PC-9 (cell line): ENCODE measurements at regions not wholly inside any gene's neighbourhood (a gene's known extent, or its start where the extent isn't known, plus 50 kb on each side); places are given as distances from the start of the nearest gene placed in this dataset.

Source experiments
- BruUV-seq: library from RNA; stranded (reverse); fragments of 400-500 nt; replicated peaks from 2 replicates; lab custom pipeline; 2021; lab: Mats Ljungman, UMichigan
- CTCF ChIA-PET: fragments of 300-600 bp; sonication (Branson Sonifier 250); formaldehyde crosslinking; loops from one replicate; lab custom pipeline; 2022; ENCODE audit warnings: antibody characterized with exemption; lab: Charles Lee
- POLR2A ChIA-PET: fragments of 300-600 bp; sonication (Branson Sonifier 250); formaldehyde crosslinking; loops from one replicate; lab custom pipeline; 2022; ENCODE audit warnings: antibody characterized with exemption; ENCODE audit not compliant: unreplicated experiment; lab: Charles Lee
- DNase-seq, 2 experiments: peaks; one replicate each; pipeline versions ENCODE4 v3.0.0 to v3.0.0-alpha.2; 2015 to 2022; ENCODE audit warnings: mixed read lengths in 1 of 2
- H2AFZ ChIP-seq: fragments of 200-600 bp; sonication (generic); 2 replicates; pipeline ENCODE4 v1.8.1; 2017; ENCODE audit warnings: antibody characterized with exemption
- H3F3A ChIP-seq: fragments of 200-600 bp; sonication (generic); 2 replicates; pipeline ENCODE4 v1.8.1; 2017; ENCODE audit warnings: antibody characterized with exemption, mild to moderate bottlenecking, low read depth; ENCODE audit not compliant: insufficient read depth
- H3K27ac ChIP-seq: fragments of 200-600 bp; sonication (generic); 2 replicates; pipeline ENCODE4 v1.6.1; 2016; ENCODE audit warnings: mixed run types
- H3K27me3 ChIP-seq: fragments of 200-600 bp; sonication (generic); 2 replicates; pipeline ENCODE4 v1.6.1; 2016; ENCODE audit warnings: low read depth, mixed run types; ENCODE audit not compliant: insufficient read depth
- H3K36me3 ChIP-seq: fragments of 200-600 bp; sonication (generic); 2 replicates; pipeline ENCODE4 v1.6.1; 2016; ENCODE audit warnings: low read depth, mixed run types
- H3K4me1 ChIP-seq: fragments of 200-600 bp; sonication (generic); replicated peaks from 2 replicates; pipeline ENCODE4 v1.6.1; 2016; ENCODE audit warnings: mixed run types; ENCODE audit not compliant: insufficient read depth
- H3K4me2 ChIP-seq: fragments of 200-600 bp; sonication (generic); 2 replicates; pipeline ENCODE4 v1.6.1; 2017; ENCODE audit warnings: mixed run types
- H3K4me3 ChIP-seq: fragments of 200-600 bp; sonication (generic); 2 replicates; pipeline ENCODE4 v1.6.1; 2016; ENCODE audit warnings: mixed run types
- H3K79me2 ChIP-seq: fragments of 200-600 bp; sonication (generic); 2 replicates; pipeline ENCODE4 v1.6.1; 2017; ENCODE audit warnings: low read depth, mixed run types
- H3K9me2 ChIP-seq: fragments of 200-600 bp; sonication (generic); 2 replicates; pipeline ENCODE4 v1.8.1; 2017; ENCODE audit warnings: mild to moderate bottlenecking; ENCODE audit not compliant: insufficient read depth
- H3K9me3 ChIP-seq: fragments of 200-600 bp; sonication (generic); 2 replicates; pipeline ENCODE4 v1.8.1; 2016; ENCODE audit warnings: low read depth; ENCODE audit not compliant: insufficient read depth
- H4K20me1 ChIP-seq: fragments of 200-600 bp; sonication (generic); 2 replicates; pipeline ENCODE4 v1.8.1; 2017; ENCODE audit not compliant: insufficient read depth
- CTCF ChIP-seq: fragments of 200-600 bp; sonication (generic); conservative IDR thresholded peaks from 2 replicates; pipeline ENCODE4 v1.6.1; 2017; ENCODE audit warnings: mixed run types, antibody characterized with exemption, mild to moderate bottlenecking, moderate library complexity
- EZH2 ChIP-seq: fragments of 200-600 bp; sonication (generic); IDR thresholded peaks from 2 replicates; pipeline ENCODE4 v1.8.0; 2017; ENCODE audit warnings: antibody characterized with exemption, low read depth
- intact Hi-C: fragments of 100-400 bp; cut with micrococcal nuclease; formaldehyde crosslinking; loops from one replicate; pipeline ENCODE4 v1.10.0; 2022; ENCODE audit not compliant: unreplicated experiment

- Histone ChIP-seq H3K4me3 (no peak overlapping the region), H4K20me1 (no peaks in the 10 kb centered on the region), H3K36me3 (no peaks in the 10 kb centered on the region), H3K4me1 (no peaks in the 10 kb centered on the region), H3K9me2 (no peaks in the 10 kb centered on the region), H3K27me3 (peaks cover 35% of the 10 kb centered on the region), H3K9me3 (no peaks in the 10 kb centered on the region; the same call in 1 of the 2 replicates), H3K27ac (no peak overlapping the region), H3K79me2 (no peaks in the 10 kb centered on the region), H2AFZ (no peak overlapping the region), H3K4me2 (no peak overlapping the region), H3F3A (no peaks in the 10 kb centered on the region)
- ChIA-PET POLR2A (no interaction called here), CTCF (no interaction called here)
- DNase-seq, result no peak
- no TSS peak for BruUV-seq
- TF ChIP-seq EZH2 (no peak), CTCF (no peak)
- intact Hi-C loops, result no loop called here
These were observed 351.7 kb downstream of the IRX2 start for GRCh38 chr5:2399804-2400203.

- DNase-seq, result no peak
- ChIA-PET POLR2A (no interaction called here), CTCF (no interaction called here)
- Histone ChIP-seq H3F3A (no peaks in the 10 kb centered on the region), H3K27me3 (peaks cover 42% of the 10 kb centered on the region), H3K4me3 (no peak overlapping the region), H3K4me1 (no peaks in the 10 kb centered on the region), H4K20me1 (no peaks in the 10 kb centered on the region), H2AFZ (no peak overlapping the region), H3K27ac (no peak overlapping the region), H3K79me2 (no peaks in the 10 kb centered on the region), H3K36me3 (no peaks in the 10 kb centered on the region), H3K9me3 (no peaks in the 10 kb centered on the region; the same call in 1 of the 2 replicates), H3K4me2 (no peak overlapping the region), H3K9me2 (no peaks in the 10 kb centered on the region)
- no TSS peak for BruUV-seq
- intact Hi-C loops, result no loop called here
- TF ChIP-seq EZH2, result no peak
- TF ChIP-seq CTCF, result no peak
These were observed 352.4 kb downstream of the IRX2 start for GRCh38 chr5:2399096-2399495.

- intact Hi-C loops, result no loop called here
- no peak overlapping the region for H2AFZ ChIP-seq
- H3K9me3 ChIP-seq, result no peaks in the 10 kb centered on the region
- H3K36me3 ChIP-seq, result no peaks in the 10 kb centered on the region
- no TSS peak for BruUV-seq
- no peaks in the 10 kb centered on the region; the same call in 1 of the 2 replicates for H4K20me1 ChIP-seq
- no peaks in the 10 kb centered on the region for H3K4me1 ChIP-seq
- H3K9me2 ChIP-seq, result no peaks in the 10 kb centered on the region
- TF ChIP-seq EZH2 (no peak), CTCF (no peak)
- no peak overlapping the region for H3K27ac ChIP-seq
- H3K79me2 ChIP-seq, result no peaks in the 10 kb centered on the region
- no peaks in the 10 kb centered on the region for H3F3A ChIP-seq
- ChIA-PET POLR2A (no interaction called here), CTCF (no interaction called here)
- peaks cover 89% of the 10 kb centered on the region for H3K27me3 ChIP-seq
- no peak overlapping the region for H3K4me2 ChIP-seq
- H3K4me3 ChIP-seq, result no peak overlapping the region
- no peak for DNase-seq
These were observed 357.9 kb downstream of the IRX2 start for GRCh38 chr5:2393556-2393955.
